H9 (cell line): ENCODE measurements at regions not wholly inside any gene's neighbourhood (a gene's known extent, or its start where the extent isn't known, plus 50 kb on each side); places are given as distances from the start of the nearest gene placed in this dataset.

Source experiments
- DNase-seq: peaks from one replicate; pipeline ENCODE4 v3.0.0-alpha.2; 2017
- H2AFZ ChIP-seq: one replicate; pipeline ENCODE4 v1.6.1; 2013; ENCODE audit warnings: mild to moderate bottlenecking, low read length, control low read depth, moderate library complexity
- H2AK5ac ChIP-seq: 2 replicates; pipeline ENCODE4 v1.6.1; 2013; ENCODE audit warnings: low read length, control low read depth, mixed read lengths; ENCODE audit not compliant: insufficient read length
- H2BK120ac ChIP-seq: one replicate; pipeline ENCODE4 v1.6.1; 2013; ENCODE audit warnings: low read depth, mild to moderate bottlenecking, low read length, control low read depth, inconsistent platforms; ENCODE audit not compliant: poor library complexity, severe bottlenecking
- H2BK12ac ChIP-seq: 2 replicates; pipeline ENCODE4 v1.6.1; 2013; ENCODE audit warnings: low read length, control low read depth, mixed read lengths, low read depth; ENCODE audit not compliant: insufficient read length
- H2BK15ac ChIP-seq: 2 replicates; pipeline ENCODE4 v1.6.1; 2013; ENCODE audit warnings: low read depth, low read length, control low read depth
- H2BK20ac ChIP-seq: one replicate; pipeline ENCODE4 v1.6.1; 2013; ENCODE audit warnings: low read depth, mild to moderate bottlenecking, low read length, control low read depth, inconsistent platforms; ENCODE audit not compliant: poor library complexity, severe bottlenecking
- H2BK5ac ChIP-seq: 2 replicates; pipeline ENCODE4 v1.6.1; 2013; ENCODE audit warnings: low read length, control low read depth, mixed read lengths; ENCODE audit not compliant: insufficient read length
- H3K14ac ChIP-seq: 2 replicates; pipeline ENCODE4 v1.6.1; 2013; ENCODE audit warnings: low read length, control low read depth; ENCODE audit not compliant: insufficient read depth
- H3K18ac ChIP-seq: 2 replicates; pipeline ENCODE4 v1.6.1; 2013; ENCODE audit warnings: low read depth, mild to moderate bottlenecking, mixed read lengths, low read length, control low read depth; ENCODE audit not compliant: insufficient read length
- H3K23ac ChIP-seq: 2 replicates; pipeline ENCODE4 v1.6.1; 2013; ENCODE audit warnings: low read length, control low read depth, mixed read lengths, low read depth; ENCODE audit not compliant: insufficient read length
- H3K23me2 ChIP-seq: 2 replicates; pipeline ENCODE4 v1.6.1; 2013; ENCODE audit warnings: low read depth, mild to moderate bottlenecking, mixed read lengths, low read length, control low read depth; ENCODE audit not compliant: insufficient read length, poor library complexity, severe bottlenecking
- H3K27ac ChIP-seq: 2 replicates; pipeline ENCODE4 v1.5.1; 2013; ENCODE audit warnings: low read length, control low read depth, mixed read lengths, low read depth; ENCODE audit not compliant: insufficient read length
- H3K27me3 ChIP-seq: 2 replicates; pipeline ENCODE4 v1.6.1; 2013; ENCODE audit warnings: low read length, control low read depth, inconsistent platforms; ENCODE audit not compliant: insufficient read depth
- H3K4ac ChIP-seq: 2 replicates; pipeline ENCODE4 v1.6.1; 2013; ENCODE audit warnings: low read depth, mild to moderate bottlenecking, control low read depth, inconsistent platforms, low read length, moderate library complexity
- H3K4me1 ChIP-seq: 2 replicates; pipeline ENCODE4 v1.6.1; 2013; ENCODE audit warnings: low read length, control low read depth, inconsistent platforms; ENCODE audit not compliant: insufficient read depth
- H3K4me2 ChIP-seq: 2 replicates; pipeline ENCODE4 v1.6.1; 2013; ENCODE audit warnings: low read length, control low read depth, mixed read lengths; ENCODE audit not compliant: insufficient read length, insufficient read depth
- H3K56ac ChIP-seq: 2 replicates; pipeline ENCODE4 v1.6.1; 2013; ENCODE audit warnings: low read depth, mild to moderate bottlenecking, mixed read lengths, low read length, control low read depth; ENCODE audit not compliant: insufficient read length
- H3K79me1 ChIP-seq: 2 replicates; pipeline ENCODE4 v1.6.1; 2013; ENCODE audit warnings: low read depth, mild to moderate bottlenecking, moderate library complexity, low read length, control low read depth, inconsistent platforms; ENCODE audit not compliant: insufficient read depth, poor library complexity, severe bottlenecking
- H3K79me2 ChIP-seq: 2 replicates; pipeline ENCODE4 v1.6.1; 2013; ENCODE audit warnings: low read length, control low read depth, inconsistent platforms; ENCODE audit not compliant: insufficient read depth
- H3K9ac ChIP-seq: 2 replicates; pipeline ENCODE4 v1.6.1; 2013; ENCODE audit warnings: low read length, control low read depth, mixed read lengths; ENCODE audit not compliant: insufficient read length; ENCODE audit errors: extremely low read depth
- H3K9me3 ChIP-seq: one replicate; pipeline ENCODE4 v1.6.1; 2013; ENCODE audit warnings: low read depth, low read length, inconsistent platforms; ENCODE audit not compliant: control insufficient read depth
- H3T11ph ChIP-seq: one replicate; pipeline ENCODE4 v1.6.1; 2013; ENCODE audit warnings: mild to moderate bottlenecking, low read length, control low read depth, inconsistent platforms
- H4K20me1 ChIP-seq: one replicate; pipeline ENCODE4 v1.6.1; 2013; ENCODE audit not compliant: control insufficient read depth, insufficient read length, insufficient read depth
- H4K5ac ChIP-seq: 2 replicates; pipeline ENCODE4 v1.6.1; 2013; ENCODE audit warnings: low read depth, mild to moderate bottlenecking, mixed read lengths, low read length, control low read depth; ENCODE audit not compliant: insufficient read length
- H4K8ac ChIP-seq: replicated peaks from 2 replicates; pipeline ENCODE4 v1.6.1; 2013; ENCODE audit warnings: low read length, control low read depth, mixed read lengths, low read depth; ENCODE audit not compliant: insufficient read length
- H4K91ac ChIP-seq: 2 replicates; pipeline ENCODE4 v1.6.1; 2013; ENCODE audit warnings: low read depth, mild to moderate bottlenecking, moderate library complexity, mixed read lengths, low read length, control low read depth; ENCODE audit not compliant: insufficient read length
- H3K27ac Mint-ChIP-seq, 3 experiments: 2 replicates in 2 of 3; 3 replicates in 1 of 3; pipeline ENCODE4 v1.8.0; 2020 to 2021; ENCODE audit warnings: mixed read lengths in 3 of 3, mild to moderate bottlenecking in 1 of 3, moderate library complexity in 1 of 3
- H3K27me3 Mint-ChIP-seq: 2 replicates; pipeline ENCODE4 v1.8.0; 2021; ENCODE audit warnings: low read depth, mild to moderate bottlenecking, moderate library complexity, mixed read lengths
- H3K36me3 Mint-ChIP-seq, 3 experiments: 2 replicates in 2 of 3; 3 replicates in 1 of 3; pipeline ENCODE4 v1.8.0; 2020 to 2021; ENCODE audit warnings: low read depth in 3 of 3, mixed read lengths in 3 of 3; ENCODE audit not compliant: insufficient read depth in 1 of 3
- H3K4me1 Mint-ChIP-seq, 2 experiments: 2 replicates each; pipeline ENCODE4 v1.8.0; 2020; ENCODE audit warnings: mixed read lengths in 2 of 2
- H3K4me3 Mint-ChIP-seq, 2 experiments: 2 replicates in 1 of 2; 3 replicates in 1 of 2; pipeline ENCODE4 v1.8.0; 2020 to 2021; ENCODE audit warnings: mild to moderate bottlenecking in 2 of 2, mixed read lengths in 2 of 2, moderate library complexity in 1 of 2
- H3K9me3 Mint-ChIP-seq, 2 experiments: 2 replicates in 1 of 2; 3 replicates in 1 of 2; pipeline ENCODE4 v1.8.0; 2020; ENCODE audit warnings: mild to moderate bottlenecking in 2 of 2, mixed read lengths in 2 of 2, moderate library complexity in 1 of 2
- CTCF ChIP-seq: fragments of 200-600 bp; sonication (generic); conservative IDR thresholded peaks from 3 replicates; pipeline ENCODE4 v1.8.0; 2021; ENCODE audit warnings: antibody characterized with exemption, mild to moderate bottlenecking
- WGBS: extraction: QIAGEN DNeasy Blood & Tissue Kit; methylation state at CpG from one replicate; pipeline ENCODE4 v1.1.7; 2013; ENCODE audit warnings: missing lambda C conversion rate, low lambda C conversion rate, mixed read lengths; ENCODE audit not compliant: insufficient read length; ENCODE audit errors: extremely low coverage; 5-methylcytosine and 5-hydroxymethylcytosine counted together

- no peak overlapping the region for H3K4ac ChIP-seq
- H2BK5ac ChIP-seq: no peak overlapping the region
- H3K56ac ChIP-seq: no peak overlapping the region
- no peaks in the 10 kb centered on the region for H3K79me2 ChIP-seq
- TF ChIP-seq CTCF: no peak
- no peak overlapping the region for H3K18ac ChIP-seq
- no peaks in the 10 kb centered on the region for H4K20me1 ChIP-seq
- no peaks in the 10 kb centered on the region for H3K79me1 ChIP-seq
- no peaks in the 10 kb centered on the region for H3K4me1 ChIP-seq
- no peaks in the 10 kb centered on the region for H3K27me3 Mint-ChIP-seq
- H2BK15ac ChIP-seq: no peak overlapping the region
- no peak overlapping the region for H2BK12ac ChIP-seq
- H2AK5ac ChIP-seq: no peak overlapping the region
- no peak overlapping the region for H3K23ac ChIP-seq
- H3K27ac ChIP-seq: no peak overlapping the region
- H2AFZ ChIP-seq: no peak overlapping the region
- H4K5ac ChIP-seq: no peak overlapping the region
- H3K23me2 ChIP-seq: no peaks in the 10 kb centered on the region
- peaks cover 14 to 15% of the 10 kb centered on the region in 2 experiments; a peak in 4 of 5 replicates for H3K9me3 Mint-ChIP-seq
- no peak overlapping the region for H4K8ac ChIP-seq
- no peak overlapping the region for H4K91ac ChIP-seq
- no peak overlapping the region for H2BK20ac ChIP-seq
- H3K9ac ChIP-seq: no peak overlapping the region
- WGBS: no CpG with 5 or more reads among the region's 3 CpGs
- H3K27ac Mint-ChIP-seq: no peak overlapping the region
- H3K9me3 ChIP-seq: peaks cover 10% of the 10 kb centered on the region
- no peak for DNase-seq
- H3T11ph ChIP-seq: no peak overlapping the region
- no peak overlapping the region for H3K4me2 ChIP-seq
- no peaks in the 10 kb centered on the region for H3K27me3 ChIP-seq
- no peak overlapping the region for H3K4me3 Mint-ChIP-seq
- H3K14ac ChIP-seq: no peak overlapping the region
- no peak overlapping the region for H2BK120ac ChIP-seq
- H3K4me1 Mint-ChIP-seq: peaks cover 0 to 2% of the 10 kb centered on the region in 2 experiments; a peak in 2 of 4 replicates
- H3K36me3 Mint-ChIP-seq: peaks cover 0 to 20% (median 9%) of the 10 kb centered on the region in 3 experiments; a peak in 5 of 7 replicates
Measured at GRCh38 chr4:29805916-29806480, 914.2 kb upstream of the PCDH7 start.
